ENCODE measurements at regions not wholly inside any gene's neighbourhood (a gene's known extent, or its start where the extent isn't known, plus 50 kb on each side); places are given as distances from the start of the nearest gene placed in this dataset.

DNA sequence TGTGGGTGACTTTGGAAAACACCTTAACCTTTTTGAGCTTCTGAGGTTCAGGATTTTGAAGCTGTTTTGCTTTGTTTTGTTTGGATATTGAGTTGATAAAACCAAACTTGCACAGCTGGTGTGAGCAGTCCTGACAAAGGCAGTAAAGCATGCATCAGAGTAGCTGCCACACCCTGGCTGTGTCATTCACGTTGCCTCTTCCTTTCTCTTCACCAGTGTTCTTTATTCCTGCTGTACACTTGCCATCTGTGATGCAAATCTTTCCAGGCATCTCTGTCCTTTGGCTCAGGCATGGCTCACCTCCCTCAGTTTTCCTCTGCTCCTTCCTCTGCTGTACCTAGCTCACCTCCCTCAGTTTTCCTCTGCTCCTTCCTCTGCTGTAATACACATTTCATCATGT lies 1850.2 kb upstream of the AGA start:
- DNase-seq (ENCODE audit: low read depth, low spot score): no peak
- CTCF ChIA-PET: no interaction called here
- no peak overlapping the region for H3K27ac ChIP-seq (ENCODE audit: low read depth, low read length)
- H3K9me3 ChIP-seq (ENCODE audit: control insufficient read depth in 1 of 2, insufficient read depth in 1 of 2, low read depth in 1 of 2, low read length in 2 of 2): no peaks in the 10 kb centered on the region
- no peaks in the 10 kb centered on the region for H3K9me2 ChIP-seq (ENCODE audit: insufficient read depth)
- intact Hi-C loops (cut with micrococcal nuclease): no loop called here
- TF ChIP-seq POLR2AphosphoS5 (IDR thresholded peaks at IDR 0.05; ENCODE audit: low read depth, low read length) (no peak), POLR2A (IDR thresholded peaks at IDR 0.05; ENCODE audit: borderline replicate concordance, extremely low read depth, insufficient read depth, insufficient read length) (no peak), ZFX (IDR thresholded peaks at IDR 0.05) (no peak), ATF3 (IDR thresholded peaks at IDR 0.05) (no peak), SP1 (IDR thresholded peaks at IDR 0.05; ENCODE audit: low read depth) (no peak), SIN3A (IDR thresholded peaks at IDR 0.05; ENCODE audit: low read depth) (no peak), ZBTB33 (IDR thresholded peaks at IDR 0.05; ENCODE audit: extremely low read depth, insufficient replicate concordance, low read length) (no peak), FOSL1 (IDR thresholded peaks at IDR 0.05; ENCODE audit: low read depth) (no peak), MAX (IDR thresholded peaks at IDR 0.05) (no peak), CEBPB (IDR thresholded peaks at IDR 0.05; ENCODE audit: low read depth) (no peak), CBX3 (IDR thresholded peaks at IDR 0.05; ENCODE audit: low read depth) (no peak), JUND (IDR thresholded peaks at IDR 0.05) (no peak), ELF1 (IDR thresholded peaks at IDR 0.05; ENCODE audit: borderline replicate concordance, low read depth) (no peak)
- TF ChIP-seq, protein P1, sequence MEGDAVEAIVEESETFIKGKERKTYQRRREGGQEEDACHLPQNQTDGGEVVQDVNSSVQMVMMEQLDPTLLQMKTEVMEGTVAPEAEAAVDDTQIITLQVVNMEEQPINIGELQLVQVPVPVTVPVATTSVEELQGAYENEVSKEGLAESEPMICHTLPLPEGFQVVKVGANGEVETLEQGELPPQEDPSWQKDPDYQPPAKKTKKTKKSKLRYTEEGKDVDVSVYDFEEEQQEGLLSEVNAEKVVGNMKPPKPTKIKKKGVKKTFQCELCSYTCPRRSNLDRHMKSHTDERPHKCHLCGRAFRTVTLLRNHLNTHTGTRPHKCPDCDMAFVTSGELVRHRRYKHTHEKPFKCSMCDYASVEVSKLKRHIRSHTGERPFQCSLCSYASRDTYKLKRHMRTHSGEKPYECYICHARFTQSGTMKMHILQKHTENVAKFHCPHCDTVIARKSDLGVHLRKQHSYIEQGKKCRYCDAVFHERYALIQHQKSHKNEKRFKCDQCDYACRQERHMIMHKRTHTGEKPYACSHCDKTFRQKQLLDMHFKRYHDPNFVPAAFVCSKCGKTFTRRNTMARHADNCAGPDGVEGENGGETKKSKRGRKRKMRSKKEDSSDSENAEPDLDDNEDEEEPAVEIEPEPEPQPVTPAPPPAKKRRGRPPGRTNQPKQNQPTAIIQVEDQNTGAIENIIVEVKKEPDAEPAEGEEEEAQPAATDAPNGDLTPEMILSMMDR (IDR thresholded peaks at IDR 0.05 in 2 of 3, conservative IDR thresholded peaks at IDR 0.05 in 1 of 3; ENCODE audit: borderline replicate concordance in 1 of 3, insufficient read depth in 1 of 3, low read depth in 2 of 3, low read length in 2 of 3): no peak
- TF ChIP-seq, protein P2, sequence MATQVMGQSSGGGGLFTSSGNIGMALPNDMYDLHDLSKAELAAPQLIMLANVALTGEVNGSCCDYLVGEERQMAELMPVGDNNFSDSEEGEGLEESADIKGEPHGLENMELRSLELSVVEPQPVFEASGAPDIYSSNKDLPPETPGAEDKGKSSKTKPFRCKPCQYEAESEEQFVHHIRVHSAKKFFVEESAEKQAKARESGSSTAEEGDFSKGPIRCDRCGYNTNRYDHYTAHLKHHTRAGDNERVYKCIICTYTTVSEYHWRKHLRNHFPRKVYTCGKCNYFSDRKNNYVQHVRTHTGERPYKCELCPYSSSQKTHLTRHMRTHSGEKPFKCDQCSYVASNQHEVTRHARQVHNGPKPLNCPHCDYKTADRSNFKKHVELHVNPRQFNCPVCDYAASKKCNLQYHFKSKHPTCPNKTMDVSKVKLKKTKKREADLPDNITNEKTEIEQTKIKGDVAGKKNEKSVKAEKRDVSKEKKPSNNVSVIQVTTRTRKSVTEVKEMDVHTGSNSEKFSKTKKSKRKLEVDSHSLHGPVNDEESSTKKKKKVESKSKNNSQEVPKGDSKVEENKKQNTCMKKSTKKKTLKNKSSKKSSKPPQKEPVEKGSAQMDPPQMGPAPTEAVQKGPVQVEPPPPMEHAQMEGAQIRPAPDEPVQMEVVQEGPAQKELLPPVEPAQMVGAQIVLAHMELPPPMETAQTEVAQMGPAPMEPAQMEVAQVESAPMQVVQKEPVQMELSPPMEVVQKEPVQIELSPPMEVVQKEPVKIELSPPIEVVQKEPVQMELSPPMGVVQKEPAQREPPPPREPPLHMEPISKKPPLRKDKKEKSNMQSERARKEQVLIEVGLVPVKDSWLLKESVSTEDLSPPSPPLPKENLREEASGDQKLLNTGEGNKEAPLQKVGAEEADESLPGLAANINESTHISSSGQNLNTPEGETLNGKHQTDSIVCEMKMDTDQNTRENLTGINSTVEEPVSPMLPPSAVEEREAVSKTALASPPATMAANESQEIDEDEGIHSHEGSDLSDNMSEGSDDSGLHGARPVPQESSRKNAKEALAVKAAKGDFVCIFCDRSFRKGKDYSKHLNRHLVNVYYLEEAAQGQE (IDR thresholded peaks at IDR 0.05; ENCODE audit: low read depth): no peak
- H3K4me1 ChIP-seq (ENCODE audit: control insufficient read depth in 1 of 2, insufficient read depth in 2 of 2, low read length in 2 of 2): no peaks in the 10 kb centered on the region
- RAD21 ChIA-PET (ENCODE audit: low non-redundant PET in 1 of 2, low total read pairs in 2 of 2, uncharacterized antibody in 2 of 2, unreplicated experiment in 2 of 2): interaction anchor here in 1 of 2 experiments (0.5 kb wide), 1 partner anchor 1886 kb away, joined by 3 read pairs; no protein-coding TSS in a partner anchor
- BruUV-seq (replicated peaks): no TSS peak
- no peak overlapping the region for H3K4me2 ChIP-seq (ENCODE audit: low read length)
- H2AFZ ChIP-seq (ENCODE audit: low read depth, low read length, poor library complexity, severe bottlenecking): no peak overlapping the region
- no peak for ATAC-seq
- no peak overlapping the region for H3K9ac ChIP-seq (ENCODE audit: low read length)
- no peaks in the 10 kb centered on the region for H4K20me1 ChIP-seq (ENCODE audit: insufficient read depth)
- H3K4me3 ChIP-seq (replicated peaks in 1 of 2; ENCODE audit: low read depth in 1 of 2, low read length in 2 of 2): no peak overlapping the region
- no peaks in the 10 kb centered on the region for H3K27me3 ChIP-seq (ENCODE audit: insufficient read depth, low read length)
- no peaks in the 10 kb centered on the region for H3K79me2 ChIP-seq (ENCODE audit: insufficient read depth, low read length)
- POLR2A ChIA-PET: no interaction called here
- no peaks in the 10 kb centered on the region for H3K36me3 ChIP-seq (ENCODE audit: control insufficient read depth in 1 of 2, insufficient read depth in 2 of 2, low read length in 2 of 2)

Data from HCT116 (cell line).